ENCODE measurements at regions not wholly inside any gene's neighbourhood (a gene's known extent, or its start where the extent isn't known, plus 50 kb on each side); places are given as distances from the start of the nearest gene placed in this dataset.

GRCh38 chr3:190790185-190790584 lies 72.3 kb downstream of the GMNC start:
- DNase-seq (ENCODE audit: low spot score), result no peak
- intact Hi-C loops (cut with DNase I), result no loop called here

DNA sequence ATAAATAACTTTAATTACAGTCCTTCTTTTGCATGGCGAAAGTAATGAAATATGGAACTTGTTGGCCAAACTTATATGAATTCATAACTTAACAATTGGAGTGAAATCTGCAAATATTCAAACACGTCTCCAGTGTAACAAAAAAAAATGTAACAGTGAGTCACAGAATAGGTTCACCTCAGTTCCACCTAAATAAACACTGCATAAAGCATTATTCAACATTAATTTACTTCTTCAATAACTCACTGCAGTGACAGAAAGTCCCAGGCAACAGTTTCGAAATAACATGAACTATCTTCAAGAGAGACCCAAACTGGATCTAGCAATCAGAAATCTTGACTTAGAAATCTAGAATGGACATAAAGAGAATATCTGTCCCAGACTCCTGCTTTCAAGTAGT lies 75.6 kb downstream of the GMNC start:
- intact Hi-C loops (cut with DNase I), result no loop called here
- DNase-seq (ENCODE audit: low spot score), result no peak

DNA sequence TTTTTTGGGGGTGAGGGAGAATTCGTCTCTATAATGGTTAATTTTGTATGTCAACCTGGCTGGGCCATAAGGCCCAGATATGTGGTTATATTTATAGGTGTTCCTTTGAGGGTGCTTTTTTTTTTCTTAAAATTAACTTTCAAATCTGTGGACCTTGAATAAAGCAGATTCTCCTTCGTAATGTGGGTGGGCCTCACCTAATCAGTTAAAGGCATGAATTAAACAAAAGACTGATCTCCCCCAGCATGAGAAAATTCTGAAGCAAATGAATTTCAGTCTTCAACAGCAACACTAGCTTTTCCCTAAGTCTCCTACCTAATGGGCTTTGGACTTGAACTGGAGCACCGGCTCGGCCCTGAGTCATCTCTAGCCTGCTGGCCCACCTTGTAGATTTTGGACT lies 77.4 kb downstream of the GMNC start:
- no peak for DNase-seq (ENCODE audit: low spot score)
- intact Hi-C loops (cut with DNase I), result no loop called here

- intact Hi-C loops (cut with DNase I), result no loop called here
- no peak for DNase-seq (ENCODE audit: low spot score)
Observed at GRCh38 chr3:190780524-190780923, 82.0 kb downstream of the GMNC start.

DNA sequence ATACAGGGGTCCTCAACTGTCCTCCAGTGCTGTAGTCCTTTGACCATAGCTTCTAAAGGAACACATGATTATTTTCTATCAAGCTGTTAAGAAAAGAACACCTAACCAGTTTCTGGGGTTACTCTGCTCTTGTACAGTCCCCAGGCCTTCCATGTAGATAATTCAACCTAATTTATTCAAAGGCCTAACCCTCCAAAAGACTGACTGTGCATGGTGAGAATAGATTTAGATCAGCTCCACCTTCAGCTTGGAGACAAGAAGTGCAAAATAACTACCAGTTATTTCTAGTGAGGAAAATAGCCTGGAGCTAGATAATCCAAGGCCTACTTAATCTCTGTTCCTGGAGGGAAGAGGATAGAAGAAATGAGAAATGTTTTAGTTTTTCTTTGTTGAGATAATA lies 87.9 kb downstream of the GMNC start:
- no peak for DNase-seq (ENCODE audit: low spot score)
- intact Hi-C loops (cut with DNase I), result loop anchor here (5.0 kb wide), 1 partner anchor 33 kb away; no protein-coding TSS in a partner anchor

DNA sequence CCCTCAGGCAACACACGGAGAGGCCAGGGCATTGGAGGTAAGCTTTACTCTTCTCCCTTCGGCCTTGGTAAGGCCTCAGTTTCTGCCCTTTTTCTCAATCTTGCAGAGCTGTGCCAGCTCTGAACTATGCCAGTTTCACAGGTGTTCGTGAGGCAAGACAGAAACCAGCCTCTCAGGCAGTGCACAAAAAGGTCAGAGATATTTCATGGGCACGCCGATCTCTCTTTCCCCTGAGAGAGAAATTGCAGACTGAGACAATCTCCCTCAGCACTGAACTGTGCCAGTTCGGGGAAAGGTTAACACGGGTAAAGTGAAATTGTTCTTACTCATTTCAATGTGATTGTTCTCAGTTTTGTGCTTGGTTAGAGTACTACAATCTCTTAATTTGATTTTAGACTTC lies 88.5 kb downstream of the GMNC start:
- intact Hi-C loops (cut with DNase I), result loop anchor here (5.0 kb wide), 1 partner anchor 33 kb away; no protein-coding TSS in a partner anchor
- DNase-seq (ENCODE audit: low spot score), result no peak

DNA sequence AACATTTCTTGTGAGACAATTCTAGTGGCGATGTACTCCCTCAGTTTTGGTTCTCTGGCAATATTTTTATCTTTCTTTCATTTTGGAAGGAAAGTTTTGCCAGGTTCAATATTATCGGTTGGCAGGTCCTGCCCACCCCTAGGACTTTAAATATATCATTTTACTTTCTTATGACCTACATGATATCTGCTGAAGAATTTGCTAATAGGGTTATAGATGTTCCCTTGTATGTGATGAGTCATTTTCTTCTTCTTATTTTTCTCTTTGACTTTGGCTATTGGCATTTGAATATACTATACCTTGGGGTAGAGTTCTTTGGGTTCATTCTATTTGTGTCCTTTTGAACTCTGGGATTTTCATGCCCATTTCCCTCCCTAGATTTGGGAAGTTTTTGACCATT lies 89.7 kb downstream of the GMNC start:
- no peak for DNase-seq (ENCODE audit: low spot score)
- intact Hi-C loops (cut with DNase I), result loop anchor here (5.0 kb wide), 1 partner anchor 34 kb away; no protein-coding TSS in a partner anchor

- intact Hi-C loops (cut with DNase I), result no loop called here
- DNase-seq (ENCODE audit: low spot score), result no peak
Observed at GRCh38 chr3:190768891-190769290, 93.6 kb downstream of the GMNC start.

- no peak for DNase-seq (ENCODE audit: low spot score)
- intact Hi-C loops (cut with DNase I), result no loop called here
Observed at GRCh38 chr3:190767851-190768250, 94.6 kb downstream of the GMNC start.

- intact Hi-C loops (cut with DNase I), result no loop called here
- no peak for DNase-seq (ENCODE audit: low spot score)
Observed at GRCh38 chr3:190764231-190765134, 98.0 kb downstream of the GMNC start.

DNA sequence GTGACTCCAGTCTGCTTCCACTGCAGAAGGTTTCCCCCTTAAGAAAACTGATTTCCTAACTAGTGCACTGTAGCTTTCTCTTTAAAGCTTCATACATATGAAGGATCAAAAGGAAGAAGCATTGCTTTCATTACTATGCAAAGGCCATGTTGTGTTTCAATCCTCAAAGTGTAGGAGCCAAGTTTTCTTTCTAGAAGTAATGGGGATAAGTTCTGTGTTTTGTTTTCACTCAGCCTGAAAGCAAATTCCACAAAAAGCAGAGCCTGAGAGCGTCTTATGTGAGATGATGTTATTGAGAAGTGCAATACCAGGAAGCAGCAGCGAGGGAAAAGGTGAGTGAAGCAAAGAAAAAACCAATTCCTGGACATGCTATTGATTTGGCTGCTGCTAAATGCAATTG lies 99.7 kb downstream of the GMNC start:
- intact Hi-C loops (cut with DNase I), result no loop called here
- DNase-seq (ENCODE audit: low spot score), result no peak

DNA sequence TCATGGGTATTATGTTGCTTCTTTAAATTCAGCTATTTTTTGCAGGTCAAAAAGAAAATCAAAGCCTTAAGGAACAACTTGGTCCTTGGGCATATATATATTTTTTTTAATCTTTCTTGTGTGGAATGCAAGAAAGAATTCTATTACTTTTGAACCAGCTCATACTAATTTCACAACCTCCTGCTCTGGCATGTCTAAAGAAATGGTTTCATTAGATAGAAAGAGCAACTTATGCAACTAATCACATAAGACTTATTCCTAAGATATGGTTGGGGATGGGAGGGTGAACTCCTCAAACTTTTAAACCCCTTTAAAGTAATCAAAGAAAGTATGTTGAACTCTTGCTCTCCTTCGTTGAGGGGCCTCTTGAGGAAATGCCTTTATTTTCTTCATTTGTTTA lies 114.9 kb downstream of the GMNC start:
- DNase-seq (ENCODE audit: low spot score), result no peak
- intact Hi-C loops (cut with DNase I), result no loop called here

DNA sequence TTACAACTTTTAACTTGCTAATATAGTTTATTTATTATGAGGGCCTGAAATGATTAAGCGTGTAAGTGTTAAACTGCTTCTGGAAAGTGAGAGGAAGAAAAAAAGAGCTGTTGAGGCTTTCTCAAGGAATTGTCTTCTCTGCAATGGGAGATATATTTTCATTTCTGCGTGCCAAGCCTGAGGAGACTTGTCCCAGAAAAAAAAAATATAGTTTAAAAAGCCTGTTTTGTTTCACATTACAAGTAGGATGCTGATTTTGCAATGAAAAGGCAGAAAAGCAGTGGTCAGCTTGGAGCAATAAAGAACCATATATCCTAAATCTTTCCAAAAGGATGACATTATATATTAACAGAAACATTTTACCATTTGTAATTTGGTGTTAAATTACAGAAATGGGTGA lies 115.5 kb downstream of the GMNC start:
- intact Hi-C loops (cut with DNase I), result no loop called here
- no peak for DNase-seq (ENCODE audit: low spot score)

GRCh38 chr3:190746531-190746930 lies 116.0 kb downstream of the GMNC start:
- DNase-seq (ENCODE audit: low spot score), result no peak

GRCh38 chr3:190741788-190742187 lies 120.7 kb downstream of the GMNC start:
- no peak for DNase-seq (ENCODE audit: low spot score)
- intact Hi-C loops (cut with DNase I), result no loop called here

More at GRCh38 chr3:190746531-190746930, 116.0 kb downstream of the GMNC start:
- intact Hi-C loops (cut with DNase I), result no loop called here

- no peak for DNase-seq (ENCODE audit: low spot score)
- intact Hi-C loops (cut with DNase I), result no loop called here
Observed at GRCh38 chr3:190739641-190740185, 122.8 kb downstream of the GMNC start.

- intact Hi-C loops (cut with DNase I), result no loop called here
- DNase-seq (ENCODE audit: low spot score), result no peak
Observed at GRCh38 chr3:190738636-190739155, 123.8 kb downstream of the GMNC start.

GRCh38 chr3:190737446-190737845 lies 125.0 kb downstream of the GMNC start:
- no peak for DNase-seq (ENCODE audit: low spot score)
- intact Hi-C loops (cut with DNase I), result no loop called here

DNA sequence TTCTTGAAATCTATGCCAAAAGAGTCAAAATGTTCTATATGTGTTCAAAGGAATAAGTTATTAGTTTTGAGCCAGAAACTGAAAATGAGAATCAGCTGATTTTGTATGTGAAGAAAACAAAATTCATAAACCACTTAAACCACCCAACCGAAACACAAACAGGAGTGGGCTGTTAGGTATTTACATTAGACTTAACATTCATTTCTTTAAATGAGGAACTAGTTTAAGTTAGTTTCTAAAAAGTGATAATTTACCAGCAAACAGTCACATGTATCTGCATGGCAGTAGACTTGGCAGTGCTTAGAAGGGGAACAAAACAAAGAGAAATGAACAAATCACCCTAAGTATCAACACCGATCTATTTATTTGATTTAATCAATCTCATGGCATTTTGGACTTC lies 128.0 kb downstream of the GMNC start:
- intact Hi-C loops (cut with DNase I), result no loop called here
- no peak for DNase-seq (ENCODE audit: low spot score)

DNA sequence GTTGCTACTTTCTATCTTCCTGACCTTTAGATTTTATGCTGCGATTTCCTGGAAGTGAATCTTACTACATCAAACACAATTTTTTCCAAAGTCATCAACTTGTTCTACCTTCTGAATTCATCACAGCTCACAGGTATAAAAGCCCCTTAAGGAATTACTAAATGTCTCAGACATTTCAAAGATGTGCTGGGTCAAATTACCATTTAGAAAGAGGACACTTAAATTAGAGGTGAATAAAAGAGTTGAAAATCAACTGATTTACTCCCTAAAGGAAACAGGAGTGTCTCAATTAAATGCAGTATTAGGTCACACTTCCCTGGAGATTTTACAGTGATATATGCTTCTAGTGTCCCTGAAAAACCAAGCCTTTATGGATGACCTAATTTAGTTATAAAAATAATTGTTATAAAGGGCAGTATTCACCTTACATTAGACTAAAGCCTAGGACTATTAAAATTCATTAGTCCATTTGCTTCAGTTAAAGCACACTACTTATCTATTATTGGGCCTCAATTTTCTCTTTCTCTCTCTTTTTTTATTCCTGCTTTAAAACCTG lies 128.8 kb downstream of the GMNC start:
- DNase-seq (ENCODE audit: low spot score), result no peak
- intact Hi-C loops (cut with DNase I), result no loop called here

GRCh38 chr3:190731596-190731995 lies 130.9 kb downstream of the GMNC start:
- intact Hi-C loops (cut with DNase I), result no loop called here
- no peak for DNase-seq (ENCODE audit: low spot score)
